Endothelial cell of umbilical vein (primary cell): ENCODE measurements at regions not wholly inside any gene's neighbourhood (a gene's known extent, or its start where the extent isn't known, plus 50 kb on each side); places are given as distances from the start of the nearest gene placed in this dataset.

Experiments
- BruUV-seq: library from RNA; stranded (reverse); fragments of 400-500 nt; replicated peaks from 2 replicates; lab custom pipeline; 2021; lab: Mats Ljungman, UMichigan
- CTCF ChIA-PET: fragments of 300-600, 350-600 bp; sonication (Branson Sonifier 250); formaldehyde crosslinking; loops from one replicate; lab custom pipeline; 2021; ENCODE audit warnings: antibody characterized with exemption, inconsistent platforms; lab: Charles Lee
- POLR2A ChIA-PET: fragments of 300-600, 350-600 bp; sonication (Branson Sonifier 250); formaldehyde crosslinking; loops from one replicate; lab custom pipeline; 2021; ENCODE audit warnings: antibody characterized with exemption, inconsistent platforms; lab: Charles Lee
- DNase-seq: peaks from one replicate; pipeline ENCODE4 v3.0.0-alpha.2; 2011; ENCODE audit warnings: low read depth, low spot score
- FAIRE-seq: peaks from 2 replicates; lab custom pipeline; 2011; peaks lifted over from hg19 to GRCh38; lab: Jason Lieb, UNC
- H2AFZ ChIP-seq: 2 replicates; pipeline ENCODE4 v1.6.0; 2012; ENCODE audit warnings: low read depth, low read length, control low read depth, inconsistent platforms
- H3K27ac ChIP-seq: 2 replicates; pipeline ENCODE4 v1.5.1; 2011; ENCODE audit warnings: low read depth, mild to moderate bottlenecking, control low read depth, low read length, moderate library complexity; ENCODE audit not compliant: insufficient read depth
- H3K27me3 ChIP-seq, 2 experiments: 2 replicates each; pipeline versions ENCODE4 v1.6.0 to v1.6.1; 2011; ENCODE audit warnings: low read length in 2 of 2, mixed read lengths in 1 of 2; ENCODE audit not compliant: control insufficient read depth in 2 of 2, insufficient read depth in 2 of 2
- H3K36me3 ChIP-seq, 2 experiments: 2 replicates in 1 of 2; 3 replicates in 1 of 2; pipeline ENCODE4 v1.5.1; 2011; ENCODE audit warnings: low read length in 2 of 2, mild to moderate bottlenecking in 1 of 2, moderate library complexity in 1 of 2; ENCODE audit not compliant: control insufficient read depth in 2 of 2, insufficient read depth in 2 of 2; ENCODE audit errors: extremely low read depth in 1 of 2
- H3K4me1 ChIP-seq: 3 replicates; pipeline ENCODE4 v1.5.1; 2011; ENCODE audit warnings: mild to moderate bottlenecking, low read length; ENCODE audit not compliant: control insufficient read depth, insufficient read depth; ENCODE audit errors: extremely low read depth
- H3K4me2 ChIP-seq: 2 replicates; pipeline ENCODE4 v1.6.1; 2011; ENCODE audit warnings: low read length, control low read depth, mixed read lengths; ENCODE audit not compliant: insufficient read depth
- H3K4me3 ChIP-seq, 3 experiments: fragments of 200-600 bp in 1 of 3; sonication (generic), shearing (Covaris generic) in 1 of 3; replicated peaks in 1 of 3; 2 replicates each; pipeline ENCODE4 v1.5.1; 2011 to 2016; ENCODE audit warnings: control low read depth in 3 of 3, low read length in 3 of 3, mild to moderate bottlenecking in 2 of 3, inconsistent platforms in 1 of 3, low read depth in 1 of 3, moderate library complexity in 1 of 3; ENCODE audit not compliant: insufficient read depth in 1 of 3
- H3K79me2 ChIP-seq: 2 replicates; pipeline ENCODE4 v1.6.0; 2012; ENCODE audit warnings: low read length, inconsistent platforms; ENCODE audit not compliant: control insufficient read depth, insufficient read depth
- H3K9ac ChIP-seq: replicated peaks from 2 replicates; pipeline ENCODE3; 2011; ENCODE audit warnings: low read length, control low read depth; ENCODE audit not compliant: insufficient read depth; ENCODE audit errors: extremely low read depth
- H3K9me1 ChIP-seq: replicated peaks from 3 replicates; pipeline ENCODE4 v1.6.0; 2011; ENCODE audit warnings: mild to moderate bottlenecking, low read length; ENCODE audit not compliant: control insufficient read depth, insufficient read depth; ENCODE audit errors: extremely low read depth
- H3K9me3 ChIP-seq: replicated peaks from 2 replicates; pipeline ENCODE4 v1.5.1; 2012; ENCODE audit warnings: low read length, inconsistent platforms; ENCODE audit not compliant: control insufficient read depth, insufficient read depth
- H4K20me1 ChIP-seq: replicated peaks from 2 replicates; pipeline ENCODE3; 2011; ENCODE audit warnings: mild to moderate bottlenecking, low read length; ENCODE audit not compliant: control insufficient read depth, insufficient read depth; ENCODE audit errors: extremely low read depth
- EZH2 ChIP-seq: IDR thresholded peaks from 2 replicates; pipeline ENCODE4 v1.6.1; 2012; ENCODE audit warnings: borderline replicate concordance, low read depth, mild to moderate bottlenecking, moderate library complexity, low read length, inconsistent platforms; ENCODE audit not compliant: severe bottlenecking
- FOS ChIP-seq: IDR thresholded peaks from 2 replicates; pipeline ENCODE4 v1.6.1; 2011; ENCODE audit warnings: mild to moderate bottlenecking, low read length, moderate library complexity, borderline replicate concordance; ENCODE audit not compliant: insufficient read depth
- GATA2 ChIP-seq: IDR thresholded peaks from 2 replicates; pipeline ENCODE4 v1.7.0; 2011; ENCODE audit warnings: low read depth, mild to moderate bottlenecking, moderate library complexity, mixed read lengths, low read length; ENCODE audit not compliant: insufficient read length, insufficient read depth
- JUN ChIP-seq: IDR thresholded peaks from 2 replicates; pipeline ENCODE4 v1.6.1; 2011; ENCODE audit warnings: borderline replicate concordance, low read depth; ENCODE audit not compliant: insufficient read length, insufficient read depth
- MYC ChIP-seq: IDR thresholded peaks from one replicate; pipeline ENCODE4 v1.6.1; 2011; ENCODE audit warnings: mild to moderate bottlenecking, low read depth, low read length
- POLR2A ChIP-seq: IDR thresholded peaks from 2 replicates; pipeline ENCODE4 v1.6.1; 2012; ENCODE audit warnings: low read depth, mild to moderate bottlenecking, control low read depth, low read length
- POLR2AphosphoS5 ChIP-seq: IDR thresholded peaks from 2 replicates; pipeline ENCODE4 v1.6.1; 2012; ENCODE audit warnings: low read depth, mild to moderate bottlenecking, control low read depth, low read length, moderate library complexity; ENCODE audit not compliant: insufficient read depth
- dilution Hi-C: fragments of 300-500 bp; cut with MboI; formaldehyde crosslinking; loops from one replicate; pipeline ENCODE4 v1.15.0; 2019; ENCODE audit warnings: low sequenced_read_pairs; ENCODE audit not compliant: extremely low pct_ligation_motif_present
- intact Hi-C: fragments of 100-400 bp; cut with micrococcal nuclease; formaldehyde crosslinking; loops from one replicate; pipeline ENCODE4 v1.10.0; 2022
- TF ChIP-seq, protein P1 (sequence below): IDR thresholded peaks from 2 replicates; pipeline ENCODE4 v1.6.1; 2011; ENCODE audit not compliant: insufficient read depth, insufficient read length
- TF ChIP-seq, protein P2 (sequence below), 2 donors: IDR thresholded peaks; 1 replicate in 1 of 2; 2 replicates in 1 of 2; pipeline ENCODE4 v1.5.1; 2011; ENCODE audit warnings: low read length in 2 of 2, mild to moderate bottlenecking in 2 of 2, moderate library complexity in 2 of 2, control low read depth in 1 of 2, inconsistent platforms in 1 of 2, low read depth in 1 of 2; ENCODE audit not compliant: insufficient read depth in 1 of 2; ENCODE audit errors: extremely low read depth in 1 of 2

DNA sequence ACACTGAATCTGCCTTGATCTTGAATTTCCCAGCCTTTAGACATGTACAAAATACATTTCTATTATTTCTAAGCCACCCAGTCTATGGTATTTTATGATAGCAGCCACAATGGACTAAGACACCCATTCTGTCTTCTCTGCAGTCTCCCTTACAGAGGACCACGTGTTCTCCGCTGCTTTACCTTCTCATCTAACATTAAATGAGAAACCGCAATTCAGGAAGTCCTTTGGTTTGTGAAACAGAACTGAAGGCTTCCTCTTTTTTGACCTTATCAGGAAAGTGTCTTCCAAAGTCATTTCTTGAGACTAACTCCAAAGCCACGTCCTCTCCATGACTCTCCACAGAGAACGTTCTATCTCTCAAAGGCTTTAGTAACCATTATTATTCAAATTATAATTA lies 560.1 kb downstream of the OMA1 start:
- FAIRE-seq: no peak
- no TSS peak for BruUV-seq
- TF ChIP-seq FOS (no peak), POLR2AphosphoS5 (no peak), GATA2 (no peak), POLR2A (no peak), MYC (no peak), EZH2 (no peak), JUN (no peak)
- TF ChIP-seq, protein P1, sequence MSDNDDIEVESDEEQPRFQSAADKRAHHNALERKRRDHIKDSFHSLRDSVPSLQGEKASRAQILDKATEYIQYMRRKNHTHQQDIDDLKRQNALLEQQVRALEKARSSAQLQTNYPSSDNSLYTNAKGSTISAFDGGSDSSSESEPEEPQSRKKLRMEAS: no peak
- TF ChIP-seq, protein P2, sequence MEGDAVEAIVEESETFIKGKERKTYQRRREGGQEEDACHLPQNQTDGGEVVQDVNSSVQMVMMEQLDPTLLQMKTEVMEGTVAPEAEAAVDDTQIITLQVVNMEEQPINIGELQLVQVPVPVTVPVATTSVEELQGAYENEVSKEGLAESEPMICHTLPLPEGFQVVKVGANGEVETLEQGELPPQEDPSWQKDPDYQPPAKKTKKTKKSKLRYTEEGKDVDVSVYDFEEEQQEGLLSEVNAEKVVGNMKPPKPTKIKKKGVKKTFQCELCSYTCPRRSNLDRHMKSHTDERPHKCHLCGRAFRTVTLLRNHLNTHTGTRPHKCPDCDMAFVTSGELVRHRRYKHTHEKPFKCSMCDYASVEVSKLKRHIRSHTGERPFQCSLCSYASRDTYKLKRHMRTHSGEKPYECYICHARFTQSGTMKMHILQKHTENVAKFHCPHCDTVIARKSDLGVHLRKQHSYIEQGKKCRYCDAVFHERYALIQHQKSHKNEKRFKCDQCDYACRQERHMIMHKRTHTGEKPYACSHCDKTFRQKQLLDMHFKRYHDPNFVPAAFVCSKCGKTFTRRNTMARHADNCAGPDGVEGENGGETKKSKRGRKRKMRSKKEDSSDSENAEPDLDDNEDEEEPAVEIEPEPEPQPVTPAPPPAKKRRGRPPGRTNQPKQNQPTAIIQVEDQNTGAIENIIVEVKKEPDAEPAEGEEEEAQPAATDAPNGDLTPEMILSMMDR (IDR thresholded peaks at IDR 0.05; ENCODE audit: extremely low read depth in 1 of 2, insufficient read depth in 1 of 2, low read depth in 1 of 2, low read length in 2 of 2): no peak
- Histone ChIP-seq H3K9ac (no peak overlapping the region), H2AFZ (no peak overlapping the region), H3K27me3 (no peaks in the 10 kb centered on the region), H3K4me2 (no peak overlapping the region), H3K4me3 (no peak overlapping the region), H3K9me1 (no peaks in the 10 kb centered on the region), H3K79me2 (no peaks in the 10 kb centered on the region), H3K4me1 (no peaks in the 10 kb centered on the region), H3K36me3 (no peaks in the 10 kb centered on the region), H3K9me3 (peaks cover 4% of the 10 kb centered on the region), H4K20me1 (no peaks in the 10 kb centered on the region), H3K27ac (no peak overlapping the region)
- dilution Hi-C loops: no loop called here
- intact Hi-C loops: no loop called here
- ChIA-PET CTCF (no interaction called here), POLR2A (no interaction called here)
- DNase-seq: no peak
